ENCODE measurements at regions not wholly inside any gene's neighbourhood (a gene's known extent, or its start where the extent isn't known, plus 50 kb on each side); places are given as distances from the start of the nearest gene placed in this dataset.

- FAIRE-seq: no peak
Observed at GRCh38 chr14:101026341-101026740, 122.8 kb upstream of the RTL1 start.

GRCh38 chr14:101027291-101027690 lies 123.8 kb upstream of the RTL1 start:
- FAIRE-seq: no peak

- no peak for FAIRE-seq
Observed at GRCh38 chr14:101027966-101028365, 124.4 kb upstream of the RTL1 start.

- no peak for FAIRE-seq
Observed at GRCh38 chr14:101028971-101029667, 125.6 kb upstream of the RTL1 start.

GRCh38 chr14:101029668-101030290 lies 126.3 kb upstream of the RTL1 start:
- FAIRE-seq: no peak

- FAIRE-seq: no peak
Observed at GRCh38 chr14:101030586-101030985, 127.1 kb upstream of the RTL1 start.

- no peak for FAIRE-seq
Observed at GRCh38 chr14:101031186-101031585, 127.7 kb upstream of the RTL1 start.

- no peak for FAIRE-seq
Observed at GRCh38 chr14:101031721-101032120, 128.2 kb upstream of the RTL1 start.

- FAIRE-seq: no peak
Observed at GRCh38 chr14:101032433-101032832, 128.9 kb upstream of the RTL1 start.

GRCh38 chr14:101033006-101033405 lies 129.5 kb upstream of the RTL1 start:
- no peak for FAIRE-seq

- FAIRE-seq: no peak
Observed at GRCh38 chr14:101033446-101034165, 130.1 kb upstream of the RTL1 start.

- no peak for FAIRE-seq
Observed at GRCh38 chr14:101034986-101035385, 131.5 kb upstream of the RTL1 start.

- FAIRE-seq: no peak
Observed at GRCh38 chr14:101035466-101036225, 132.1 kb upstream of the RTL1 start.

- FAIRE-seq: no peak
Observed at GRCh38 chr14:101037021-101037817, 133.7 kb upstream of the RTL1 start.

- FAIRE-seq: no peak
Observed at GRCh38 chr14:101039031-101039754, 135.7 kb upstream of the RTL1 start.

- FAIRE-seq: no peak
Observed at GRCh38 chr14:101039755-101040138, 136.2 kb upstream of the RTL1 start.

- no peak for FAIRE-seq
Observed at GRCh38 chr14:101040538-101041442, 137.3 kb upstream of the RTL1 start.

GRCh38 chr14:101043891-101044290 lies 140.4 kb upstream of the RTL1 start:
- FAIRE-seq: no peak

GRCh38 chr14:101044741-101045140 lies 141.2 kb upstream of the RTL1 start:
- FAIRE-seq: no peak

GRCh38 chr14:101045511-101045910 lies 142.0 kb upstream of the RTL1 start:
- no peak for FAIRE-seq

GRCh38 chr14:101046071-101046470 lies 142.5 kb upstream of the RTL1 start:
- FAIRE-seq: no peak
